LNCAP (cell line): ENCODE measurements at regions not wholly inside any gene's neighbourhood (a gene's known extent, or its start where the extent isn't known, plus 50 kb on each side); places are given as distances from the start of the nearest gene placed in this dataset.

Source experiments
- CTCF ChIP-seq: fragments of 450-650 bp; IDR thresholded peaks from 2 replicates; pipeline ENCODE4 v1.5.1; 2017; ENCODE audit warnings: mild to moderate bottlenecking

DNA sequence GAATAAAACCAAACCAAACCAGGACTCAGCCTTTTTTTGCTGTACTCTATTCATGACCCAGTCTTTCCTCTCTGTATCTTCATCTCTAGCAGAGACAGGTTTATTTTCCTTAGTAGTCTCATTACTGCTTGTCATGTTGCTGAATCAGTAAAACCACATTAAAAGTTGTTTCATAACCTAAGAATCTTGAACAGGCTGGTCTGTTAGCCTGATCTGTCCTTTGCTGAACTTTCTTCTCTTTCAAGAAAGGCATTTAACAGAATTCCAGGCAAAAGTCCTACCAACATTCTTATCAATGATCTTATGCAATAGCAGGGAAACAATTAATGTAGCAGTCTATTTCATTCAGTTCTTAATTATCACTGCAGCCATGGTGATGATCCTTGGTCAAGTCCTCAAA lies 197.7 kb downstream of the CASP12 start:
- no peak for TF ChIP-seq CTCF

- TF ChIP-seq CTCF = no peak
Measured at GRCh38 chr11:104699981-104700380, 198.3 kb downstream of the CASP12 start.

GRCh38 chr11:104695065-104695463 lies 203.2 kb downstream of the CASP12 start:
- no peak for TF ChIP-seq CTCF

DNA sequence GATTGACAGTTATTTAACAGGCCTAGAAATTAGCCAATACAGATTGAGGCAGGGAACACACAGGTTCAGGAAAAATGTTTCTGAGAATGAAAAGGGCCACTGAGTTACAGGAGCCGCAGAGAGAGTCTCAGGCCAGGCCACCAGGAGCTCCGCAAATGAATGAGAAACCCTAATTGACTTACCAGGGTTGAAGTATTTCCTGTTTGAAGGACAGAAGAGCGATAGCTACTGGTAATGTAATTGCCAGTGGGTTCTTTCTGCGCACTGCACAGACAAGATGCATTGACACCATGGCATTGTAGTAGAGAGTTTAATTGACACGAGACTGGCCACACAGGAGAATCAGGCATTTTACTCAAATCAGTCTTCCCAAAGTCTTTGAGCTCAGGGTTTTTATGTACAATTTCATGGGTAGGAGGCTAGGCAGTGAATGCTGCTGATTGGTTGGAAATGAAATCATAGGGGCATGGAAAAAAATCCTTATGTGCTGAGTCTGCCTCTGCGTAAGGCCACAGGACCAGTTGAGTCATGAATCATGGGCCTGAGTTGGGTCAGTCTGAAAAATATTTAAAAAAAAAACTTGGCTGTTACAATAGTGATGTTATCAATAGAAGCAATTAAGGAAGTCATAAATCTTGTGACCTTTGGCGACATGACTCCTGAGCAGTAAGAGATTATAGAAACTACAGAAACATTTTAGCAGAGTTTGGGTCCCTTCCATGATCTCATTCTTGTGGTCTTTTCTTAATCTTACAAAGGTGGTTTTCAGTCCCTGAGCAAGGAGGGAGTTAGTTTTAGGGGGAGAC lies 203.8 kb downstream of the CASP12 start:
- TF ChIP-seq CTCF = no peak

GRCh38 chr11:104692751-104693150 lies 205.5 kb downstream of the CASP12 start:
- no peak for TF ChIP-seq CTCF

- TF ChIP-seq CTCF = no peak
Measured at GRCh38 chr11:104691129-104691528, 207.1 kb downstream of the CASP12 start.

- no peak for TF ChIP-seq CTCF
Measured at GRCh38 chr11:104690241-104690640, 208.0 kb downstream of the CASP12 start.

GRCh38 chr11:104688731-104689130 lies 209.5 kb downstream of the CASP12 start:
- no peak for TF ChIP-seq CTCF
